OCI-LY7 (cell line): ENCODE measurements at regions not wholly inside any gene's neighbourhood (a gene's known extent, or its start where the extent isn't known, plus 50 kb on each side); places are given as distances from the start of the nearest gene placed in this dataset.

Experiments
- CTCF ChIP-seq: fragments of 200-600 bp; sonication (generic); conservative IDR thresholded peaks from 2 replicates; pipeline ENCODE4 v1.5.1; 2014; ENCODE audit warnings: mild to moderate bottlenecking, antibody characterized with exemption, low read length, moderate library complexity, mixed read lengths
- EZH2phosphoT487 ChIP-seq: fragments of 200-600 bp; sonication (generic); IDR thresholded peaks from 2 replicates; pipeline ENCODE4 v1.6.1; 2018; ENCODE audit warnings: low read depth, borderline replicate concordance, mild to moderate bottlenecking, mixed run types, antibody characterized with exemption, low read length, moderate library complexity, mixed read lengths

- TF ChIP-seq CTCF (no peak), EZH2phosphoT487 (no peak)
These were observed 144.5 kb downstream of the OMA1 start for GRCh38 chr1:58401991-58402390.
